ENCODE measurements at regions not wholly inside any gene's neighbourhood (a gene's known extent, or its start where the extent isn't known, plus 50 kb on each side); places are given as distances from the start of the nearest gene placed in this dataset.
A peak's percentile ranks its signal among the peaks of the same experiment; 100 is the strongest.

DNA sequence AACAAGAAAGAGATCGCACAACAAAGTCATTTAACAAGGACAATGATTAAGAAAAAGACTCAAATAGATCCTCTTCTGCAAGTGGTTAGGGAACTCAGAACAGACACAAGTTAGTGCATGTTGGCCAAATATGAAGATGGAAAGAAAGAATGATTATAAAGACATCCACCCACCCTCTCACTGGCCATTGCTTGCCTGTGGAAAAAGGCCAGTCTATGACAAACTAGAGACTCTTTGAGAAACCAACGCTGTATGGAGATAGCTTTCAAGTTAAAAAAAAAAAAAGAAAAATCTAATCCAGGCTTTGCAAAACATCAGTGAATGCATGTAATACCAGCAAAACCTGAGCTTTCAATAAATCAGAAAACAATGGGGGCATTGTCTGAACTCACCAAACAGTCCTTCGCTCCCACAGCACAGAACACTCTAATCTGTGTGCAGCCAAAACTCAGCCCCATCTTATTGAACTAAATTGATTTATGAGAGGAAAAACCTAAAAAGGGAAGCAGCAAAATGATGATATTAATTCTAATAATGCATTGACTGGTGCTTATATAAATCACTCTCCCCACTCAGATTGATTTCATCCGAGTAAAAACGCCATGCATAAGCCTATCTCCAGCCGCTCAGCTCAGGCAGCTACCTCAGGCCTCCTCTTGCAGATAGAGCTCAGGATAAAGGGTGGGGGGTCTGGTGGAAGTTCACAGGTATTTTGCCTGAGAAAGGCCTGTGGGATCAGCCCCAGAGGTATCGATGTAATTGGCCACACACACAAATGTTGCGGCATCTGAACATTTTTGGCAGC is 547.1 kb downstream of the CCDC171 start:
- DNase-seq: no peak

DNA sequence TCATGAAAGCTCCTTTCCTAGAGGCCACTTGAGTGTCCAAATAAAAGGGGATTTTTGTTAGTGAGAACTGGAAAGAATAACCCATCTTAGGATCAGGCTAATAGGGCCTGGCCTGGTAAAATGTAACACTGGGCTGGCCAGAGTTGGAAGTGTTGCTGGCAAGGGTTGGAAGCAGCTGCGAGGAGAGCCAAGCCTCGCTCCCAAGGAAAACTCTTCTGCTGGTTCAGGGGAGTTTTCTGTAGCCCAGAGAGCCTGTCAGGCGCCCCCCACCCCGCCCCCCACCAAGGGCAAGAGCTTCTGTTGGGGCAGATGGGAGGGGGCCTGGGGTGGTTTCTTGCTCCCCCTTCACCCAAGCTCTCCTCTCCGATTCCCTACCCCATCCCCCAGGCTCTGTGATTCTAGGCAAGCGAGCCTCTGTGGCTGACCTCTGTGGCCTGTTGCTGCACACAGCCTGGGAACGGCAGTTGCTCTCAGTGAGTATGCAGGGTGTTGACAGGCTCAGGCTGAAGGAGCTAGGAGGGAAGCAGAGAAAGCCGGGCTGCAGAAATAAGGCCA is 547.8 kb downstream of the CCDC171 start:
- no peak for DNase-seq

- DNase-seq: no peak
These were observed 549.3 kb downstream of the CCDC171 start for GRCh38 chr9:16102154-16102553.

GRCh38 chr9:16103620-16104397 is 551.0 kb downstream of the CCDC171 start:
- DNase-seq: no peak

GRCh38 chr9:16105168-16106020 is 552.6 kb downstream of the CCDC171 start:
- DNase-seq: no peak

GRCh38 chr9:16106021-16106571 is 553.3 kb downstream of the CCDC171 start:
- no peak for DNase-seq

DNA sequence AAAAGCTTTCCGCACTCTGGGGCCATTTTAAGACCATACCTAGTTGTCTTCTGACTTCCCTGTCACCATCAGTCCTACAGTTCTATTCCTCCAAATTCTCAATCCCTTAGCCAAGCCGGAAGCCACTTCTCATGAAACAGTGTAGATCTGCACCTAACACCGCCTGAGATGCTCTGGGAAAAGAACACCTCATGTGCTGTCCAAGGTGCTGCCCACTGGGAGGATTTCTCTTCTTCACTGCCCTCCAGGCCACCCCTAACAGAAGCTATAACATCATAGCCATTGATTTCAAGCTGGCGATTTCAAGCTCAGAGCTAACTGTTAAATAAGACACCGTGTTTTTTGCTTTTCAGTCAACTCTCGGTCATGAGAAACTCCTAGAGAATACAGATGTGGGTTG is 559.3 kb downstream of the CCDC171 start:
- DNase-seq: no peak

DNA sequence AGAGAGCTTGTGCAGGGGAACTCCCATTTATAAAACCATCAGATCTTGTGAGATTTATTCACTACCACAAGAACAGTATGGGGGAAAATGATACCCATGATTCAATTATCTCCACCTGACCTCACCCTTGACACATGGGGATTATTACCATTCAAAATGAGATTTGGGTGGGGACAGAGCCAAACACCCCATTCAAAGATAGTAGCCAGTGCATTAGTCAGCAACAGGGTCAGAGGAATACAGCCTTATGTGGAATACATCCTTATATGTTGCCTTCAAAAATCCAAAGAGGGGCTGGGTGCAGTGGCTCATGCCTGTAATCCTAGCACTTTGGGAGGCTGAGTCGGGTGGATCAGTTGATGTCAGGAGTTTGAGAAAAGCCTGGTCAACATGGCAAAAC is 563.2 kb downstream of the CCDC171 start:
- no peak for DNase-seq

DNA sequence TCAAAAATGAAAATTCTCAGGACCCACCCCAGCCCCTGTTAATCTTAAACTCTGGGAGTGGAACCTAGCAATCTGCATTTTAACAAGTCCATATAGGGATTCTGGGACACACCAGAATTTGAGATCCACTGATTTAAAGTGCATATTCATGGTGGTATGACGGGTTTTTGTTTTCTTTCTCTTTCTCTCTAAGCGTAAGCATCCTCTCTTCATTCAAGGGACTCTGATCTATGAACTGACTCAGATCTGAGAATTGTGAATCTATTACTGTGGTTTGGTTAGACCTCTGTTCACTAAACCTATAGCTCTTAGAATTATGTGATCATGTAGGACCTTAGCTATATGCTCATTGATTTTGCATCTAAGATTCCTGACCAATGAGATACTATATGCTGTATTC is 565.2 kb downstream of the CCDC171 start:
- no peak for DNase-seq

- no peak for DNase-seq
These were observed 566.7 kb downstream of the CCDC171 start for GRCh38 chr9:16119261-16120230.

GRCh38 chr9:16120231-16120641 is 567.4 kb downstream of the CCDC171 start:
- DNase-seq: no peak

DNA sequence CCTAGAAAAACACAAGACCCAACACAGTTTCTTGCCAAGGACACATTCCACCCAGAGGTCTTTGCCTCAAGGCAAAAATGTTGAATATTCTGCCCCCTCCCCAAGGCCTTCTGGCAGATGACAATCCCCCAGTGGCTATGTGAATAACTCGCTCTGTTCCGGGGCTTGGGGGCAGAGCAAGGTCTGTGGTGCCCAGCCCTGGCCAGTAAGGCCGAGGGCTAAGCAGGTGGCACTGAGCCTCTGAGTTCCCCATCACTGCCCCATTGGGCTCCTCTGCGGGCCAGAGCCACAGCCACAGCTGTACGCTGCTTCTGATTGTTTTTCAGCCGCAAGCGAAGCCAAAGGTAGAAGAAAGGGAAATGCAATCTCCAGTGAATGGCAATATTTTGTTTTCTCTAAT is 567.9 kb downstream of the CCDC171 start:
- DNase-seq: no peak

GRCh38 chr9:16121168-16121567 is 568.3 kb downstream of the CCDC171 start:
- no peak for DNase-seq

DNA sequence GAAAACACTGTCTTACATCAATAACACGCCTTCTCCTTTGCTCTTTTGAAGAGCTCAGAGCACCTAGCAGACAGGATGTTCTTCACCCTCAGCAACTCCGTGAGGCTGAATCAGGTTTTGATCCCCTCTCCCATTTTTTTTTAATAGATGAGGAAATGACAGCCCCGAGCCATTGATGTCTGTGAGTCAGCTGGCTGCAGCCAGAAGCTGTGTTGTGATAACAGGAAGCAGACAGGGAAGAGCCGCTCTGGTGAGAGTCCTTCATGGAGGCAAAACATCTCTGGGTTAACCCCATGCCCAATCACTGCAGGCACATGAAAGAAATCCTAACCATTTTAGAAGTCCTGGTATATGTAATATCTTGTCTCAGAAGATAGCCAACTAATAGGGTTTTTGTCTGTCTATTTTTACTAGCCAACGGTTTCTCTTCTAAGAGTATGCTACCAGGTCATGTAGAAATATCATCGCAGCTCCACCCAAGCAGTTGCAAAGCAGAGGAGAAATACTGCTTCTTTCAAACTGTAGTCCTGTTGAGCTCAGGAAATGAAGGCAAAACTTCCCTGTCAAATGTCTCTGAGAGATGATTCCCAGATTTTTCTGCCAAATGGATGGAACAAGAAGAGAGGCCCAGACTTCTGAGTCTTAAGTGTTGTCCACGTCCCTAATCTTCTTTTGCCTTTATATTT is 568.9 kb downstream of the CCDC171 start:
- DNase-seq: no peak

GRCh38 chr9:16125629-16126028 is 572.8 kb downstream of the CCDC171 start:
- DNase-seq: no peak

- peak in 1 of 5 experiments; percentile 5 for DNase-seq
These were observed 573.2 kb downstream of the CCDC171 start for GRCh38 chr9:16126042-16126441.

DNA sequence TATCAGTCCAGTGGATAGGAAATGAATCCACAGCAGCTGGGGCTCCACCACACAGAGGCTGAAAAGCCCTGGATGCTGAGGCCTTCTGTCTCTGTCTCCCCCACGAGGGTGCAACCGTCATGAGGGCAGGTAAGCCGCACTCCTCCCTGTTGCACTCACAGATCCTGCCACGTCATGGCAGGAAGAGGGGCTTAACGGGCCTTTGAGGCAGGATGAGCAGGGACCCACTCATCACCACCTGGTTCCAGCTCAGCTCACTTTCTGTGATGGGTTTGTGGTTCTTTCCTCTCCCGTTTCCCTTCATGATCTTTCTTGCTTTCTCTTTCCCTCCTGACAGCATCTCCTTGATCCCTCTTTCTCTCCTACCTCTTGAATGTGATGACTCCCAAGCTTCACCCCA is 575.2 kb downstream of the CCDC171 start:
- no peak for DNase-seq

DNA sequence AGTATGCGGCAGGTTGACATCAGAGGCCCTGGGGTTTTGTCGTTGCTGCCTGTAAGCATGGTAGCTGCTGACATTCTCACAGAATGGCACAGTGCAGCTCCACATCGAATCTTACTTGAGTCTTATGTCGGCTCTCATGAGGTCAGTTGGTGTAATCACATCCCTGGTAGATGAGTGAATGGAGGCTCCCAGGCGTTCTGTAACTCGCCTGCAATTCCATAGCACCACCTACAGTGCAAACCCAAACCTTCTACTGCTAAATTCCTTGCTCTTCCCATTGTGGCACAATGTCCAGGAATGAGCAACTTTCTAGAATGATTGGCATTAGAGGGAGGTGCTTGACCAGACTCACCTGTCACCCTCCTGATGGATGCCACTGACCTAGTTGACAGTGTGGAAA is 578.4 kb downstream of the CCDC171 start:
- DNase-seq: no peak

DNA sequence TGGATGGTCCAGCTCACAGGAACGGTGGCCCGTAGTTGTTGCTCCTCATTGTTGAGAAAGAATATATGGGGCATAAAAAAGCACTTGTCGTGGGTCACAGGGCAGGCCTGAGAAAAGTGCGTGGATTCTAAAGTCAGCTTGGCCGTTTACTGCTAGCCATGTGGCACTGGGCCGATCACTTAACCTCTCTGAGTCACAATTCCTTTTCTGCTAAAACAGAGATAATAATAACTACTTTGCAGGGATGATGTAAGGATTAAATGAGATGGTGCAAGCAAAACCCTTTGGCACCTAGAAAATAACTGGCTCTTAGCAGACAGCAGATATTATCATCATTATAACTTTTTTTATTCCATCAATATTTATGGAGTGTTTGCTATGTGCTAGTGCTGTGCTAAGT is 579.7 kb downstream of the CCDC171 start:
- no peak for DNase-seq

DNA sequence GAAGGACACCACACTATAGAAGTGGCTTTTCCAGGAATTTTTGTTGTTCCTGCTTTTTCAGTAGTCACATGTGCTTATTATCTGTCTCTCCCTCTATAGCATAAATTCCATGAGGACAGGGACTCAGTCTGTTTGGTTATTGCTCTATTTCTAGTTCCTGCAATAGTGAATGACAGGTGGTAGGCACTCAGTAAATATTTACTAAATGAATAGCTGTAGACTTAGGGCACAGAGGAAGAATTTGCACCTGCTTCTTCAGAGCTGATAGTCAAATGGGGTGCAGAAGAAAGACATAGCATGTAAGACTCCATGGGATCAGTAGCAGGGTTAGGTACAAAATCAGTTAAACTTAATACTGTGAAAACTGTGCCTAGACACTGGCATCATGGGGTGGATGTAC is 580.2 kb downstream of the CCDC171 start:
- DNase-seq: no peak
